AG09309 (cell line): ENCODE measurements at regions not wholly inside any gene's neighbourhood (a gene's known extent, or its start where the extent isn't known, plus 50 kb on each side); places are given as distances from the start of the nearest gene placed in this dataset.

ENCODE experiments used
- DNase-seq: peaks from one replicate; pipeline ENCODE4 v3.0.0-alpha.2; 2010; ENCODE audit warnings: low read depth
- H3K4me3 ChIP-seq: 2 replicates; pipeline ENCODE4 v1.5.1; 2011; ENCODE audit warnings: mild to moderate bottlenecking, low read depth, low read length, moderate library complexity; ENCODE audit not compliant: control insufficient read depth
- CTCF ChIP-seq: IDR thresholded peaks from 2 replicates; pipeline ENCODE4 v1.5.1; 2011; ENCODE audit warnings: mild to moderate bottlenecking, low read depth, low read length, inconsistent platforms; ENCODE audit not compliant: insufficient read depth, control insufficient read depth; ENCODE audit errors: missing control alignments

- TF ChIP-seq CTCF = no peak
- H3K4me3 ChIP-seq = no peak overlapping the region
- no peak for DNase-seq
These were observed 144.0 kb upstream of the PLEKHG7 start for GRCh38 chr12:92558806-92559205.

- TF ChIP-seq CTCF = no peak
- no peak for DNase-seq
- H3K4me3 ChIP-seq = no peak overlapping the region
These were observed 144.5 kb upstream of the PLEKHG7 start for GRCh38 chr12:92558215-92558773.

DNA sequence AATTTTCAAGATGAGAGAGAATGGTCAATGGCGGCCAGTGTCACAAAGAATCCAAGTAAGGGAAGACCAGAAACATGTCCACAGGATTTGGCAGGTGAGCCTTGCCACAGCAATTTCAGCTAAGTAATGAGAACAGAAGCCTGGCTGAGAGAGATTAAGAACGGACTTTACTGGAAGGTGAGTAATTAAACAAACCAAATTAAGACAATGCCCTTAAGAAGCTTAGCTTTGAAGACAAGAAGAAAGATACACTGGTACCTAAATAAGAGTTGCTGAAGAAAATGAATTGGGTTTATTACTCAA lies 145.4 kb upstream of the PLEKHG7 start:
- TF ChIP-seq CTCF = no peak
- H3K4me3 ChIP-seq = no peak overlapping the region
- no peak for DNase-seq

- no peak for TF ChIP-seq CTCF
- no peak overlapping the region for H3K4me3 ChIP-seq
- DNase-seq = no peak
These were observed 146.0 kb upstream of the PLEKHG7 start for GRCh38 chr12:92556637-92557421.

DNA sequence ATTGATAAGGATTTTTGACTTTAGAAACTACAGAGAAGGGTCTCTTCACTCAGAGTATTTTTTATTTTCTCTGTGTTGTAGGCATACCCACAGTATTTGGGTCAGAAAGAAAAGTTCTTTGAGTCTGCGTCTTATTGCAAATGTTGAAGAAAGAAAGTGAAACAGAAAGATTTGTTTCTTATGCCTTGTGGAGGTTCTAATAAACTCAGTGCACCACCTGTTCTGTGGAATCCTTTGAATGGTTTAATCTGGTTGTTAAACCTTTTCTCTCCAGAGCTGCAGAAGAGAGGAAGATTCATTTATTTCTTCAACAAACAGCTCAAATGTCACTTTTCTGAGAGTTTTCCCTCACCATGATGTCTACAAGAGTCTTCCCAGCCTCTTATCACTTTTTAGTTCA lies 146.6 kb upstream of the PLEKHG7 start:
- DNase-seq = no peak
- no peak overlapping the region for H3K4me3 ChIP-seq
- no peak for TF ChIP-seq CTCF

- DNase-seq = no peak
- TF ChIP-seq CTCF = no peak
These were observed 148.4 kb upstream of the PLEKHG7 start for GRCh38 chr12:92554158-92555073.

More at GRCh38 chr12:92554158-92555073, 148.4 kb upstream of the PLEKHG7 start:
- H3K4me3 ChIP-seq = no peak overlapping the region
